ENCODE measurements at regions not wholly inside any gene's neighbourhood (a gene's known extent, or its start where the extent isn't known, plus 50 kb on each side); places are given as distances from the start of the nearest gene placed in this dataset.
"Not testable (repeated sequence)": the region's sequence is repeated elsewhere in the genome, so short reads cannot be mapped to it uniquely, and the experiment has no call there.

DNA sequence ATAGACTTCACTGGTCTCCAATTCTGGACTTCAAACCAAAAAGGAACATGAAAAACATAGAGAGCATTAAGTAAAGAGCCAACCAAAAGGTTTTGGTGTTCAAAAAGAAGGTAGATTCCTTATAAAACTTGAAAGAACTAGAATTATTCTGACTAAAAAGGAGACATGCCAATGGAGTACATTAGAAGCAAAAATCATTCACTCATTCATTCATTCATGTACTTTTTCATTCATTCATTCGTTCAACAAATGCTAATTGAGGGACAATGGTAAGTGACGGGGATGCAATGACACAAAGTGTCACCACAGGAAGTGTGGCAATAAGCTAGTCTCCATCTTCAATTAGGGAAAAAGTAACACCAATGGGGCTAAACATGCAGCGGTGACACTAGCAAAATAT, 181.0 kb upstream of the ATP11B start:
- no peak for DNase-seq

DNA sequence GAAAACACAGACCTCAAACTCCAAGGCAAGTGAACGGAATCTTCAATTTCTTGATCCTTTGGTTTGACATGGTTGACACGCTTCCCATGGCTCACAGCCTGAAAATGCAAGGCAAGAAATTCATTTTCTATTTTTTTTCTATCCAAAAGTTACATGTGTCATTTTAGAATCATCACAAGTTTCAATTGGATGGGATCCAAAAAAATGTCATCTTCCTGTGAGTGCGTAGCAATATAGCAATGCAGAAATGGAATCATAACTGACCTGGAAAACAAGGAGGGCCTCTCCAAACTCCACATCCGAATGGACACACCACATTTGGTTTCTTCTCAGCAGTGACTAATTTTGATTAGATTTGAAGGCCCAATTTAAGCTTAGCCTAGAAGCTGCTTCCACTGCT, 175.8 kb upstream of the ATP11B start:
- peak; percentile 39 for DNase-seq

DNA sequence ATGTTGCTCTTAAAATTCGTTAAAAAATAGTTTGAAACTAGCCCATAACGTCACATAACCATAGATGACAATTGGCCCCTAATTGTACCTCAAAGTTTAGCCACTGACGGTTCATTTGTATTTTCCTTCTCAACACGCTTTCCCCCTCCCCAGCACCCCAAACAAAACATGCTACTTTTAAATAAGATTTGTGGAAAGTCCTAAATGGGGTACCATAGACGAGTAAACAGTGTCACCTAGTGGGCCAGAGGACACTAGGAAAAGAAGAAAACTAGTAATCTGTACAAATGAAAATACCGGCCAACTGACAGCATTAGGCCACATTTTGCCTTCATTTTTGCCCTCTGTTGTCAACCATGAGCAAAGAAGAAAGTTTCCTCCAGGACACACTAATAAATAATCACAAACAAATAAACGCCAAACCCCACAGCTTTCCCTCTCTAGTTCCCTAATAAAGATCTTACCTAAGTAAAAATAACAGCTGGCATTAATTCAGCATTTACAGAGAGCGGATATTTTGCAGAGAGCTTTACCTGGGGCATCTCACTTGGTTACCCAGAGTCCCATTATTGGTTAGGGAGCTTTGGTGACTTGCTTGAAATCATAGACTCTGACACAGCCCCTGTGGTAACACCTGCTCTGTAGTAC, 175.1 kb upstream of the ATP11B start:
- peak; percentile 79 for DNase-seq

DNA sequence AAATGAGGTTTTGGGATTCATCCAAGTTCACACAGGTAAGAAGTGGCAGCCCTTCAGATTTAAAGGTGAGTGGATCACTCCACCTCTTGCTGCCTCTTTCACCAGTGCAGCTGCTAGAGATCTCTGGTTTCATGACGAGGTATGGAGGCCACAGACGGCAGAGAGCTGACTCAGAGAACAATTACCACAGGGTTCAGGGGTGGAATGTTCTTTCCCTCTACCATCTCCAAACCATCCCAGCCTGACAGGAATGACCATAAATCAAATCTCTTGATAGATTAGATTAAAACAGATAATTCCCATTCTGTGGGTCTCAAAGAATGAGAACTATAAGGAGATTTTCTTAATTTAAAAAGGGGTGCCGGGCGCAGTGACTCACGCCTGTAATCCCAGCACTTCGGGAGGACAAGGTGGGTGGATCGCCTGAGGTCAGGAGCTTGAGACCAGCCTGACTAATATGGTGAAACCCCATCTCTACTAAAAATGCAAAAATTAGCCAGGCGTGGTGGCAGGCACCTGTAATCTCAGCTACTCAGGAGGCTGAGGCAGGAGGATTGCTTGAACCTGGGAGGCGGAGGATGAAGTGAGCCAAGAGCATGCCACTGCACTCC, 174.2 kb upstream of the ATP11B start:
- peak; percentile 92 for DNase-seq

DNA sequence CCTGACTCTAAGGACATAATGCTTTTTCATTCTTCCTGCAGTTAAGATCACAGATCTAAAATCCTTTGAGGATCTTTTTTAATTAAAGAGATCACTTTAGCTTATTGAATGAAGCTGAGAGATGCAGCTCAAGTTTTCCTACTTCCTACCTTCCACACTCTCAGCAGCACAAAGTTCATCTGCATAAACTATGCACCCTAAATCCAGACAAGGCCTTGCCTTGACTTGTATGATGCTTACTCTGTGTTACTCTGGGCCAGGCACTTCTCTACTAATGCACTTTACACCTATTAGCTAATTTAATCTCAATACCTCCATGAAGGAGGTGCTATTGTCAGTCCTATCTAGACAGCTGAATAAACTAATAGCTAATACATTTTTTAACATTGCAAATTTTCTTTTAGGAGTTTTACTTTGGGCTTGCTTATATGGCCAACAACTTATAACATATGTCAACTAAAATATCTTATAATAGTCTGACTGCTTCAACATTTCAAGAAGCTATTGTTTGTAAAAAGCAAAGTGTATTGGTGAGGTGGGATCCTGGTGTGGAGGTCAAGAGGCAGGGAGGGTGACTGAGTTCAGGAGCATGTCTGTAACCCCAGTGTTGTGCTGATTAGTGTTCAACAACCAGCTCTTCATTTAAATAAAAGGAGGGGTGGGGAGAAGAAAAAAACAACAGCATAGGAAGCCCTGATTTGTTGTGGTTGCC, 172.4 kb upstream of the ATP11B start:
- no peak for DNase-seq

DNA sequence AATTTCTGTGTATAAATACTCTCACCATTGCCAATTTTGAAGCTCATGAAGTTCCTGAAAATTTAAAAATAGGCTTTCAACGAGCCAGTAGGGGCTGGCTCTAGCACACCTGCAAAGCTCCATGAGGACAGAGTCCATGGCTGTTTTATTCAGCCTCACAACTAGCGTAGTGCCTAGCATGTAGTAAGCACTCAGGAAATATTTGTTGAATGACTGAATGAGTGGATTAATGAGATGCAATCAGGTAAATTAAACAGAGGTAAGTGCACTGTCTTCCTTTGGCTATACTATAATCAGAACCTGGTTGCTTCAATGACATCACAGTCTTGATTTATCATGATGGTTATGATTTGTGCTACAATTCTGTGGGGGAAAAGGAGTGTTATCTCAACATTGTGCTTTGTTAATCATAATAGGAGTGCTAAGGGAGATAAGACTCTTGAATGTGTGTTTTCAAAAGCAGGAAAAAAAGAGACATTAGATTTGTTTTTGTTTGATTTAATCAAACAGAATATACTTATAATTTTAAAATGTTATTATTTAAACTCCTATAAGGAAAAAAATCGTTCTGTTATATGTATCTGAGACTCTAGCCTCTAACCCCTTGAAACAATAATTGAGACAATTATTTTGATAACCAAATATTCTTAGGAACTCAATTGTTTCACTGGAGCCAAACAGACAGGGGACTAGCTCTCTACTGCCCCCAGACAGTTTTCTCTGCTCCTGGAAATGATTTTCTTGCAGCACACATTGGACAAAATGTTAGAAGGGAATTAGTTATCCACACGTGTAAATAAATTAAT, 171.7 kb upstream of the ATP11B start:
- DNase-seq, result peak; percentile 45

DNA sequence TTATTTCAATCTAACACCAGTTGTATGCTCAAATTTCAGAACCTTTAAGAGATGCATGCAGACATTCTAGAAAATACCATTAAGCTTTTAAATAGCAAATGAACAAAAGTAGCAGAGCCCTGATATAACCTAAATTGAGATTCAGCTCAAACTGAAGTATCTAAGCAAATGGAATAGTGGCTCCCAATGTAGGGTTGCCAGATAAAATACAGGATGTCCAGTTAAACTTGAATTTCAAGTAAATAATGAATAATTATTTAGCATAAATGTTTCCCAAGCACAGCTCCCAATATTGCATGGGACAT, 171.1 kb upstream of the ATP11B start:
- DNase-seq, result no peak

DNA sequence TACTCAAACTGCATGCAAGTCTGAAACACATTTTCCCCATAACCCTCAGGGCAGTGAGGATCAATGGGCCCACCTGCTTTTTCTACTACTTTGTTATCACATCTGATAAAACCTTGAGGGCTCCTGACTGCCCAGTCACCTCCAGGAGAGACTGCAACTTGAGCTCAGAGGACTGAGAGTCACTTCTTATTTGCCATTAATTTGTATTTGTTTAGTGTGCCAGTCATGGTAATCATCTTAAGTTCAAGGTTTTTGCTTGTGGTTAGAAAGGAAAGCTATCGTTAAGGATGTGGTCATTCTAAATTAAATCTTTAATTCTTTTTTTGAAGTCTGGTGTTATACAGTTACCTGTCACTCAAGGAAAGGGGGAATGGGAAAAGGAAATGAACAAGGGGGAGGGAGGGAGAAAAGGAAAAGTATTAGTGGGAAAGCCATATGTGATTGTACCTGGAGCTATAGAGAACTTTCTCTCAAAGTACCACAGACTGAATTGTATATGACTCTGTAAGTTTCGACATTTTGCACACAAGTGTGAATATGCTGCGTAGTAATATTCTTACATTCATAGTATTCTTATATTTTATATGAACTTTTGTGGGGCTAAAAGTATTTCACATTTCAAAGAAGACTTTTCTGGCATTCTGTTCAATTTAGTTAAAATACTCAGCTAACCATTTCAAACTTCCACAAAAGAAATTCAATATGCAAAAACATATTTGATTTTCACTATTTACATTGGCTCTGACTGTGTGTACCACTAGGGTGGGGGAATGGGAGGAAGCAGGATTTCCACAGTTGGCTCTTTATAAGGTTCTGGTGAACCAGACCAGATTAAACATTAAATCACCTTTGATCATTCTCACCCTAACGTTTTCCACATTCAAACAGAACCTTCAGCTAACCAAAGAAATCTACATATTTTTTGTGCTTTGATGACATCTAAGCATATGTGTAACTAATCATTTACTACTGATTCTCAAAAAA, 166.5 kb upstream of the ATP11B start:
- DNase-seq, result no peak

DNA sequence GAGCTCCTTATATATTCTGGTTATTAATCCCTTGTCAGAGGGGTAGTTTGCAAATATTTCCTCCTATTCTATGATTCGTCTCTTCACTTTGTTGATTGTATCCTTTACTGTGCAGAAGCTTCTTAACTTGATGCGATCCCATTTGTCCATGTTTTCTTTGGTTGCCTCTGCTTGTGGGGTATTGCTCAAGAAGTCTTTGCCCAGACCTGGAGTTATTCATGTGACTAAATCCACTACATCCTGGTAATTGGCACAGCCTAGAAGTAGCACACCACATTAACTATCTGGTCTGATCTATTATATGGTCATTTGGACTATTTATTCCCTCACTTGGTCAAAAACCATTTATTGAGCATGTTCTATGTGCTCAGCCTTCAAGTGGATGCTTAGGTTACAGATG, 164.8 kb upstream of the ATP11B start:
- DNase-seq, result no peak

DNA sequence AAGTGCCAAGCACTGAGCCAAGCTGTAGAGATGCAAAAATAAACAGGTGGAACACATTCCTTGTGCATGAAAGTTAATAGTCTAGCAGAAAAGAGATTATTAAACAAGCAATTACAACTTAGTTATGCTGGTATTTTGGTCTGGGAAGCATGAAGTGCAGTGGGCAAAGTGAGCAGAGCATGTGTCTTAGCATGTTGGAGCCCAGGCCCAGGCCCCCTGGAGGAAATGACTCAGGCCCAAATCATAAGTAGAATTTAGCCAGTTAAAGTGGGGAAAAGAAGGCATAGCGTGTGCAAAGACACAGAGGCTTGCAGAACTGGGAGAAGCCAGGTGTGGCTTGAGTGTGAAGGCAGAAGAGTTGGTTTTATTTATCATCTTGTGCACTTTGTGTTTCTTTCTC, 163.8 kb upstream of the ATP11B start:
- no peak for DNase-seq

DNA sequence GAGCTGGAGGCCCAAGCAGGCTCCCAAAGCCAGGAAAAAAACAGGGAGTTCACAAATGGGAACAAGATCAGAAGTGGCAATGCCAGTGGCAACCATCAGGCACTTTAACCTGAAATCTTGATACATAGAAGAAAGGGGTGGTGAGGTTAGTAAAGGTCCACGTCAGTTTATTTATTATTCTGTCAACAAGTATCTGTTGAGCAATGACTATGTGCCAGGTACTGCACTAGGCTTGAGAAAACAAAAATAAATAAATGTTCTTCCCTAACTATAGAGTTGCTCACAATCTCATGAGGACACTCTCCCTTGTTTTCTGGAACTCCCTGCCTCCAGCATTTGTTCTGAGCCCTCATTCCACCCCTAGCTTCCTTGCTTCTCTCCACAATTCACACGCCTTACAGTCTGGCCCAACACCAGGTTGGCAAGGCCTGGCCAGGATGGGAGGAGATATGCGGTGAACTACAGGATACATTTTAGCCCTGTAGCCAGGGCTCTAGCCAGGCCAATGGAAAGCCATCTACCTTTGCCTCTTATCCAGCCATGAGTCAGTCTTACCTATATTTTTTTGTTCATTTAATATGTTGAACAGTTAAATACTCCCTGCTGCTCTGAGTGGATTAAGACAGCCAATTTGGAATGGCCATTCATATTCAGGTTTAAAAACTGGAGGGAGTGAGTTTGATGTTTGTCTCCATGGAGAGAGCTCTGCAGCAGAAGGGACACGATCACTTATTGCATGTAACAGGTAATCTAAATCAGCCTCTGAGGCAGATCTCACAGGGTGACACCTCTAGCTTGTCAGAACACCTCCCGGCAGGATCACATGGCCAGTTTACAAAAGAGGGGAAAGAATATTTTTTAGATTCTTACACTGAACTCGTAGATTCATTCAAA, 161.9 kb upstream of the ATP11B start:
- DNase-seq, result no peak

DNA sequence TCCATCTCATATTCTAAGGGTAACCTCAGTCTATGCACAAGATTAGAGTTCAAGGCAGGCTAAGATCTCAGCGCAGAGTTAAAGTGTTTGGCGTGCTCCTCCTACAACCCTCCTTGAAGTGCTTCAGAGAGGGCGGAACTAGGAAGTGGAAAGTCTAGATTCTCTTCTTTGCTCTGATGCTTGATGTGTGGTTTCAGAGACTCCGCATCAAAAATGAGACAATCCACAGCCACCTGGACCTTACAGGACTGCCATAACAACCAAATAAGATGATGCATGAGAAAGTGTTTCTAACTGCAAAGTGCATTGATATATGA, 161.3 kb upstream of the ATP11B start:
- no peak for DNase-seq

DNA sequence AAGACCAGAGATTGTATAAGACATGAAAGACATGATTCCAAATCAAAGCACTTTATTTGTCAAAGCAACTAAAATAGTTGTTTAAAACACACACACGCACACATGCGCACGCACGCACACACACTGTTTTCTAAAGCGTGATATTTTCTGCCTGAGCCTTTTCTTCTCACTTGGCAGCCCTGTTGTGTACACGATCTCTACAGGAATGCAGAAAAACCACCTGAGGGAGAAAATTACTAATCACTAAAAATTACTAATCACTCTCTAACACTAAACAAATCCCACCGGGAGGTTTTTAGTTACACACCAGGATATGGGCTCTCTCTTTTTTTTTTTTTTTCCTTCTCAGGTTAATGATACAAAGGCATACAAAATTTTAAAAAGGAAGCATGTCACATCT, 160.1 kb upstream of the ATP11B start:
- DNase-seq, result no peak

DNA sequence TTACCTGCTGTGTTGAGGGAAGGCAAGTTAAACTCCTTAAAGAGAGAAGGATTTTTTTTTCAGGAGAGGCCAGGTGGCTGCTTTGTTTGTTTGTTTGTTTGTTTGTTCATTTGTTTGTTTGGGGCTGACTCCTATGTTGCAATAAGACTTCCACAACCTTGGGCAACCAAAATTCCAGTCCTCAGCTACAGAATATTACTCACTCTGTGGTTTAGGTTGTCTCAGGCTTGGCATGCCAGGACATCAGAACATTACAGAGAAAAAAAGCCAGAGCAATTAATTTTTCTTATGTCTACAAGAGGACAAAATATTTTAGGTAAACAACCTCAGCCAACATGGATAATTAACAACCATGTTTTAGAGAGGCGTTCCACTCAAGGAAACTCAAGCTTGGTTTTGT, 156.7 kb upstream of the ATP11B start:
- DNase-seq, result no peak

DNA sequence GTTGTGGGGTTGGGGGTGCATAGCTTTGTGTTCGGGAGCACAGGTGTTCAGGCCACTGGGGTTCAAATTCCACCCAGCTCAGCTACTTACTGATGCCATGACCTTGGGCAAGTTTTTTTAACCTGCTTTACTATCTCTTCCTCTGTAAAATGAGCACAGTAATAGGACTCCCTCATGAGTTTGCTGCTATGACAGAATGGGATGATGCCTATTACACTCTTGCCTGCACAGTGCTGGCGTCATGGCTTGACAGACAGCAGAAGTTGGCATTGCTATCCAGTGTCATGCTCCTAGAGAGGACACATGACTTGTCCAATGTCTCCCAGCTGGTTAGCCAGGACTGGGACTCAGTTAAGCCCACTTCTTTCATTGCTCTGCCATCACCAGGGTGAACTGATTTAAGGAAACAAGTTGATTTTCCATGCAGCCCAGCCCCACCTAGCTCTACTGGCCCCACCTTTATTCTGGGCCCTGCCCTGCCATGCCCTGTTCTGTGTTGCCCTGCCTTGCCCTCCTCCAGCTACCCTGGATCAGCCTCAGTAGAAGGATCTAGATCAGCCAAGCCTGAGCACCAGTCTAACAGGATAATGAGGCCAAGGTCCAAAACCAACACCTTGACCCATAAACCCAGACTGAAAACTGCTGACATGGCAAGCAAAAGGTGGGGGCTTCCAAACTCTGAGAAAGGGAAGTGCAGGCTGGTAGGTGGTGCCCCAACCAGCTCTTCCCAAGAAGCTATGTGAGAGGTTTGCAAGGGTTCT, 155.8 kb upstream of the ATP11B start:
- no peak for DNase-seq

DNA sequence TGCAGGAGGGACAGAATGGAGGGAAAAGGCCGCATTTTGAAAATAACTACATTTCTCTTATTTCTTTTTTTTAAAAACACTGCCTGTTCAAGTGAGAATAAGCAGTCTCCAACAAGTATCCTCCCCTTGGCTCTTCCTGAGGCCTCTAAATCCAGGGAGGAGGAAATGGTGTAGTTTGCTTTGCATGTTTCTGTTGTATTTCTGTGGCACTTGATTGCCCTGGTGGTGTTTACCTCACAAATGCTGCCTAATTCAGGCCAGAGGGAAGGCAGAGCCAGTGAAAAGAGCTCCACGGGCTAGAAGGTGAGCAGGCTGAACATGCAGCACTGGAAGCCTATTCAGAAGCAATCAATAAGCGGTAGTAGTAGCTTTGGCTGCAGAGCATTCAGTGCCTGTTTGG, 149.3 kb upstream of the ATP11B start:
- DNase-seq, result no peak

DNA sequence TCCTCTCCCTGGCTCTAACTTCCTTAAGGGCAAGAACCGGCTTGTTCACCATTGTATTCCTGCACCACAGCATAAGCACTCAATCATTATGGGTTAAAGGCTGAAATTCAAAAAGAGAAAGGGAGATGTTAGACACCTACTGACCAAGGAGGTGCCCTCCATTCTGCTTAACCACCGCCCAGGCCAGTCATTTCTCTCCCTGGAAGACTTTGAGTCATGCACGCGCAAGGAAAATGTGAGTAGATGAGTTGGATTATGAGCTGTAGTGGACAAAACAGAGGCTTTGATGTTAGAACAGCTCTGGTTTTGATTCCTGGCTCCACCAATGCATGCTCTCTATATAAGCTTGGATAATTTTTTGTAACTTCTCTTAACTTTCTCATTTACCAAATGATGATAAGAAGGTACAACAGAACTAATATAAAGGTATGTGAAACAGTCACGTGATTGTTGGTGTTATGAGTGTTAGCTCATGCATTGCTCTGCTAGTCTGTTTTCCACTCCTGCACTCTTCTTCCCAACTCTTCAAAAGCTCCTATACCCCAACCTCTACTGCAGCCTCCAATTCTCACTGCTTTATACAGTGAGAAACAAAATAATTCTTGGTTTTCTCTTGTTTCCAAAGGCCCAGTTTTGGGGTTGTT, 148.4 kb upstream of the ATP11B start:
- no peak for DNase-seq

DNA sequence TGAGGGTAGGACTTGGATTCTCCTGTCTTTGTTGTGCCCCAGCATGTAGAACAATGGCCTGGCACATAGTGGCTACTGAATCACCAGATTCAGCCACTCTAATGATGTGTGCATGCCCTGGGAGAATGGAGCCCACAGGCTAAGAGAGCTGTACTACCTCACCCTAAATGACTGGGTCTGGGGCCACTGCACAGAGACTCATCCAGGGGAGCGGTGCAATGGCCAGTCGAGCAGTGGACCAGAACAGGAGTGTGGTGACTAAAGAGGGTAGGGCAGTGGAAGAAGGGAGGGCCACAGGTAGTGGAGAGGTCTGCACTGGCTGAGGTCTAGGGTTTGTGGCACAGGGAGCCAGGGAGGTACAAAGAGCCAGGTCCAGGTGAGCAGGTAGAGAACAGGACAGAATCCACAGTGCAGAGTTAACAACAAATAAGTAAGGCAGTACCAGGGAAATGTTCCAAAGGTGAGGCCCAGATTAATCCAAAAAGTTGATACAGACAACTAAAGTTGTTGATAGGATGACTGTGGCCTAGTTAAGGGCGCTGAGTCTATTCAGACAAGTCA, 142.7 kb upstream of the ATP11B start:
- no peak for DNase-seq

DNA sequence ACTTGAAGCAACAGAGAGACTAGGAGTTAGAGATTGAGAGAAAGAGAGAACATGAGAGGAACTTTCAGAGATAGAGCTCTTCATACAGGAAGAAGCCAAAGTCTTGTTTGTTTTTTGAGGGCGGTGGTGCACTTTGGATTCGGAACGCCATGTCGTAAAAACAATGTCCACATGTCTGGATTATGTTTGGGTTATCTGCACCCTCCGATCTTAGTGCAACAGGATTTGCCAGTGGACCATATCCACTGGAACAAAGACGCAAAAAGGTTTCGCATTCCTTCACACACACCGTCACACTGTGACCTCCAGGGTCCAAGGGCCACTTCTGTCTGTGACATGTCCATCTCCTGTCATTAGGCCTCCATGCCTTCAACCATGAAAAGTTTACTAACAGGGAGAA, 141.8 kb upstream of the ATP11B start:
- DNase-seq, result no peak

DNA sequence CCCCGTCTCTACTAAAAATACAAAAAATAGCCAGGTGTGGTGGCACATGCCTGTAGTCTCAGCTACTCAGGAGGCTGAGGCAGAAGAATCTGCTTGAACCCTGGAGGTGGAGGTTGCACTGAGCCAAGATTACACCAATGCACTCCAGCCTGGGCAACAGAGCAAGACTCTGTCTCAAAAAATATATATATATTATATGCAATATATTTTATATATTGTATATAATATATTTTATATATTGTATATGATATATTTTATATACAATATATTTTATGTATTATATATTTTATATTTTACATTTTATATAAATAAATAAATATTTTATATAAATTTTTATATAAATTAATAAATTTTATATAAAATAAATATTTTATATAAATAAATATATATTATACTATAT, 140.2 kb upstream of the ATP11B start:
- DNase-seq, result not testable (repeated sequence)

Data from NCI-H1105 treated with DMSO at 0.1 percent for 48 hours (cell line).